ENCODE measurements at regions not wholly inside any gene's neighbourhood (a gene's known extent, or its start where the extent isn't known, plus 50 kb on each side); places are given as distances from the start of the nearest gene placed in this dataset.

DNA sequence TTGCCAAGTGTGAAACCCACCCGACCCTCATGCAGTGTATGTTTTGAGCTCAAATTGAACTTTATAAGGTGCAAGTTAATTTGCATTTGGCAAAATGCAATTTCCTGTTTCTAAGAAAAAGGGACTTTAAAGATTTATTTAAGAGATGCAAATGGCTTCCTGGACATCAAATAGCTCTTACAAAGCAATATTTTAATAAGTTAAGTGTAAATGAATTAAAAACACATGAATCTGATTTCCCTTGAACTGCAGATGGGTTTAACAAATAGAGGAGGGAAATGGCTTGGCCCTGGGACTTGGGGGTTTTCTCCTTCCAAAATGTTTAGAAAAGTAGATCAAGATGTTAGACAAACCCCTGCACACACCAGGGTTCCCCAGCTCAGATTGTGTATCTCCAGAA lies 116.0 kb downstream of the EN1 start:
- TF ChIP-seq CHD2 (IDR thresholded peaks at IDR 0.05; ENCODE audit: low read length, partially characterized antibody) = no peak
- TF ChIP-seq, protein P1, sequence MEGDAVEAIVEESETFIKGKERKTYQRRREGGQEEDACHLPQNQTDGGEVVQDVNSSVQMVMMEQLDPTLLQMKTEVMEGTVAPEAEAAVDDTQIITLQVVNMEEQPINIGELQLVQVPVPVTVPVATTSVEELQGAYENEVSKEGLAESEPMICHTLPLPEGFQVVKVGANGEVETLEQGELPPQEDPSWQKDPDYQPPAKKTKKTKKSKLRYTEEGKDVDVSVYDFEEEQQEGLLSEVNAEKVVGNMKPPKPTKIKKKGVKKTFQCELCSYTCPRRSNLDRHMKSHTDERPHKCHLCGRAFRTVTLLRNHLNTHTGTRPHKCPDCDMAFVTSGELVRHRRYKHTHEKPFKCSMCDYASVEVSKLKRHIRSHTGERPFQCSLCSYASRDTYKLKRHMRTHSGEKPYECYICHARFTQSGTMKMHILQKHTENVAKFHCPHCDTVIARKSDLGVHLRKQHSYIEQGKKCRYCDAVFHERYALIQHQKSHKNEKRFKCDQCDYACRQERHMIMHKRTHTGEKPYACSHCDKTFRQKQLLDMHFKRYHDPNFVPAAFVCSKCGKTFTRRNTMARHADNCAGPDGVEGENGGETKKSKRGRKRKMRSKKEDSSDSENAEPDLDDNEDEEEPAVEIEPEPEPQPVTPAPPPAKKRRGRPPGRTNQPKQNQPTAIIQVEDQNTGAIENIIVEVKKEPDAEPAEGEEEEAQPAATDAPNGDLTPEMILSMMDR (IDR thresholded peaks at IDR 0.05) = no peak
